Duodenal mucosa (tissue), 2 donors: ENCODE measurements at regions not wholly inside any gene's neighbourhood (a gene's known extent, or its start where the extent isn't known, plus 50 kb on each side); places are given as distances from the start of the nearest gene placed in this dataset.

ENCODE experiments used
- H3K27ac ChIP-seq: one replicate; pipeline ENCODE4 v1.7.0; 2013; ENCODE audit warnings: low read depth, low read length
- H3K27me3 ChIP-seq, 2 donors: one replicate each; pipeline ENCODE4 v1.7.0; 2013; ENCODE audit warnings: low read length in 2 of 2, control low read depth in 1 of 2; ENCODE audit not compliant: insufficient read depth in 2 of 2, control insufficient read depth in 1 of 2
- H3K36me3 ChIP-seq, 2 donors: one replicate each; pipeline ENCODE4 v1.7.0; 2013; ENCODE audit warnings: low read length in 2 of 2, control low read depth in 1 of 2; ENCODE audit not compliant: insufficient read depth in 2 of 2, control insufficient read depth in 1 of 2
- H3K4me1 ChIP-seq, 2 donors: one replicate each; pipeline ENCODE4 v1.7.0; 2013; ENCODE audit warnings: low read length in 2 of 2, control low read depth in 1 of 2; ENCODE audit not compliant: insufficient read depth in 2 of 2, control insufficient read depth in 1 of 2
- H3K4me3 ChIP-seq, 2 donors: one replicate each; pipeline ENCODE4 v1.7.0; 2013; ENCODE audit warnings: low read length in 2 of 2, low read depth in 1 of 2
- H3K9ac ChIP-seq, 2 donors: one replicate each; pipeline ENCODE4 v1.7.0; 2013; ENCODE audit warnings: low read length in 2 of 2, low read depth in 1 of 2
- H3K9me3 ChIP-seq, 2 donors: one replicate each; pipeline ENCODE4 v1.7.0; 2013; ENCODE audit warnings: low read length in 2 of 2, control low read depth in 1 of 2; ENCODE audit not compliant: control insufficient read depth in 1 of 2

DNA sequence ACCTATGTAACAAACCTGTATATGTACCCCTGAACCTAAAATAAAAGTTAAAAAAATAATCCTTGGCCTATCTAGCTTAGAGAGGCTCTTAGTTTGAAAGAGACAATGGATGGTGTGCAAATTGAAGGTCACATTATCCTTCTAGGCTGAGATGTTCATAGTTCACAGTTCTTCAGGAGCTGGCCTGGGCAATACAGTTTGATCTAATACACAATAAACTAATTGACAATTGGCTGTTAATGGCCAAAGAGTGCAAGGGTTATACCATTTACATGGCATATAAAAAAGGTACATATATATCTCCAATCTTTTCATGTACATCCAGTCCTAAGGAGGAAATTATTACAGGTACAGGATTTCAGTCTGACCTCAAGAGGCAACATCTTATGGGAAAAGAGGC lies 117.4 kb upstream of the NEDD9 start:
- Histone ChIP-seq H3K9ac (no peak overlapping the region), H3K4me3 (no peak overlapping the region), H3K27ac (no peak overlapping the region), H3K36me3 (no peaks in the 10 kb centered on the region), H3K4me1 (peaks cover under 1 to 24% of the 10 kb centered on the region in 2 donors), H3K9me3 (no peaks in the 10 kb centered on the region), H3K27me3 (no peaks in the 10 kb centered on the region)

DNA sequence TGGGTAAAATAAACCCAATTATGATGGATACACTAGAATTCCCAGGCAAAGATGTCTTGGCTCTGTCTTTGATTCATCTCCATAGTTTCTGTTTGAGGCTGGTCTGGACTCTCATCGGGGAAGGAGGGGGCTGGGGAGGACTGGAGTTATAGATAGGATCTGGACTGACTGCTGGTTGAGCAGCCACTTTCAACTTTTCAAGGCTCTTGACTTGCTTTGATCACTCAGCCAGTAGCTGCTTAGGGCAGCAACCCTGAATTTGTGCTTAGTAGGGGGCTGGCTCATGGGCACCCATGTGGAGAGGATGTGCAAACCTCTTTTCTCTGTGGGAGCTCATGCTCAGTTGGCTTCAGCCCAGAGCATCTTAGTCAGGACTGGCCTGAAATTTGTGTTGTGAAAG lies 114.0 kb upstream of the NEDD9 start:
- H3K27ac ChIP-seq, result no peak overlapping the region

DNA sequence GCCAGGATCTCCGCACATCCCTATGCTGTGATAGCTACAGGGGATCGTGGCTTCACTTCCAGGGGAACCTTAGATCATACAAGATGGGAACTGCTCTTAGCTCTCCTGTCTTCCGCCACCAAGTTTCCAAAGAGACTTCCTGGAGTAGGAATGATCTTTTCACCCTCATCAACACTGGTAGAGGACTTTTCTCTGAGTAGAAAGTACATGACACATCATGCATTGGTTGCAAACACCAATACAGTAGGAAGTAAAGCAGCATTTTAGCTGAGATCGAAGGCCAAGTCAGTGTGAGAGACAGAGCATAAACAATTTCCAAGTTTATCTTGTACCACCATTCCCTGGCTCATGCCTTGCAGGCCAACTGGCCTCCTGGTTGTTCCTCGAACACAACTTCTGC lies 113.1 kb upstream of the NEDD9 start:
- Histone ChIP-seq H3K27ac (no peak overlapping the region), H3K9me3 (no peaks in the 10 kb centered on the region), H3K36me3 (no peaks in the 10 kb centered on the region), H3K27me3 (no peaks in the 10 kb centered on the region), H3K4me1 (peaks cover 10 to 33% of the 10 kb centered on the region in 2 donors), H3K9ac (no peak overlapping the region), H3K4me3 (no peak overlapping the region)

More for the DNA sequence above, 114.0 kb upstream of the NEDD9 start:
- H3K9me3 ChIP-seq, result no peaks in the 10 kb centered on the region
- H3K27me3 ChIP-seq, result no peaks in the 10 kb centered on the region
- peaks cover 10 to 39% of the 10 kb centered on the region in 2 donors for H3K4me1 ChIP-seq
- H3K9ac ChIP-seq, result no peak overlapping the region
- no peaks in the 10 kb centered on the region for H3K36me3 ChIP-seq
- H3K4me3 ChIP-seq, result no peak overlapping the region

DNA sequence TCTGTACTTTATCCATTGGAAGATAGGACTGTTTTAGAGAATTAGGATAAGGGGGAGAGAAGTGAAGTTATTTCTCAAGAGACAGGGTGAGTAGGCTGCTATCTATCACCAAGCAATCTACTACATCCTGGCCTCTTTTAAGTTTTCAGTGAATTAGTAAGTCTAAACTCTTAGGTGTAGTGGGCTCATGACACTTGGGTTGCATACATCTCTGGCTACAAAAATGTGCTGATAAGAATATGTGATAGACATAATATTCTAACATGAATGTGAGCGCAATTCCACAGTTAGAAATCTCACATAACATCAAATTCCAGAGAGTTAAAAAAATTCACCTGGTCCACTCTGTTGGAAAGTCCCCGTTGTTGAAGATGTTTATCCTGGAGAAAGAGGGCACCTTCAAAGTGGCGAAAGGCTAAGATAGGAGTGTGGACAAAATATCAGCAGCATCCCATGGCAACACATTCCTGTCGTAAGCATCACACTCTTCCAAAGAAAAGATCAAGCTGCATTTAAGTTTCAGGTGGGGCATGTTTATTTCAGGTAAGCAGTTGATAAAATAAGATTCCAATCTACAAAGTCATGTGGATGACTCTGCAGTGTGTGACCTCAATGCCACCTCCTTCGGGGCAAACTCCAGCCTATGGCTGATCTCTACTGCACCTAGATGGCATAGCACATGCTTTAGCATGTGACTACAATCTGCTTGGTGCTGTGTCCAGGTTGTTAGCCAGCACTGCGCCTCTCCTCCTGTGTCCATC lies 111.7 kb upstream of the NEDD9 start:
- no peaks in the 10 kb centered on the region for H3K36me3 ChIP-seq
- H3K4me1 ChIP-seq, result peaks cover 10 to 28% of the 10 kb centered on the region in 2 donors
- H3K9ac ChIP-seq, result no peak overlapping the region
- no peaks in the 10 kb centered on the region for H3K27me3 ChIP-seq
- H3K9me3 ChIP-seq, result no peaks in the 10 kb centered on the region
- no peak overlapping the region for H3K4me3 ChIP-seq
- no peak overlapping the region for H3K27ac ChIP-seq

DNA sequence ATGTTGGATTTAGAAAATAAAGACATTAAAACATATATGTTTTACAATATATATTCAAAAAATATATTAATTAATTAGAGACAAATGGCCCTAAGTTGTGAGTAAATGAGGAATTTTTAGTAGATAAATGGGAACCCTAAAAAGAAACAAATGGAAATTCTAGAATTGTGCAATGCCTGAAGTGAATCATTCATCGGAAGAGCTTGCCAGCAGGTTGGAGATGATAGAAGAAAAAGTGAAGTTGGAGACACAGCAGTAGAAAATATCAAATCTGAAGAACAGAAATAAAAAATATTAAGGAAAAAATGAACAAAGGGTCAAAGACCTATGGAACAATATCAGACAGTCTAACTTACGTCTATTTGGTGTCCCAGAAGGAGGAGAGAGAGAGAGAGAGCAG lies 109.4 kb upstream of the NEDD9 start:
- no peaks in the 10 kb centered on the region for H3K36me3 ChIP-seq
- H3K4me1 ChIP-seq, result peaks cover 10 to 28% of the 10 kb centered on the region in 2 donors
- H3K9ac ChIP-seq, result no peak overlapping the region
- no peak overlapping the region for H3K4me3 ChIP-seq
- no peak overlapping the region for H3K27ac ChIP-seq
- no peaks in the 10 kb centered on the region for H3K27me3 ChIP-seq
- H3K9me3 ChIP-seq, result no peaks in the 10 kb centered on the region

DNA sequence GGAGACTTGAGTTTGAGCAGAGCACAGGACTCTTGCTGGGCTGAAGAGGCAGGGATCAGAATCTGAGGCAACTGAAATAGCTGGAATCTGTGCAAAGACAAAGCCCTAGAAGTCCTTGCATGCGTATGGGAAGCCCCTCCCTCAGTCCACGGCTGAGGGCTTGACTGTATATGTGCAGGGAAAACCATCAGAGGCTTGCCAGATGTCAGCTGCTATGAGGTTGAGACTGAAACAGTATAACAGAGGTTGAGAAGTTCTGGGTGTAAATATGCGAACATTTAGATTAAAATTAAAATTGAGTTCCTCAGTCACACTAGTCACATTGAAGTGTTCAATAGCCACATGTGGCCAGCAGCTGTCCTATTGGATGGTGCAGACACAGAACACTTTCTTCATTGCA lies 108.8 kb upstream of the NEDD9 start:
- Histone ChIP-seq H3K27me3 (no peaks in the 10 kb centered on the region), H3K4me1 (peaks cover 10 to 28% of the 10 kb centered on the region in 2 donors), H3K36me3 (no peaks in the 10 kb centered on the region), H3K27ac (no peak overlapping the region), H3K9ac (no peak overlapping the region), H3K4me3 (no peak overlapping the region), H3K9me3 (no peaks in the 10 kb centered on the region)

DNA sequence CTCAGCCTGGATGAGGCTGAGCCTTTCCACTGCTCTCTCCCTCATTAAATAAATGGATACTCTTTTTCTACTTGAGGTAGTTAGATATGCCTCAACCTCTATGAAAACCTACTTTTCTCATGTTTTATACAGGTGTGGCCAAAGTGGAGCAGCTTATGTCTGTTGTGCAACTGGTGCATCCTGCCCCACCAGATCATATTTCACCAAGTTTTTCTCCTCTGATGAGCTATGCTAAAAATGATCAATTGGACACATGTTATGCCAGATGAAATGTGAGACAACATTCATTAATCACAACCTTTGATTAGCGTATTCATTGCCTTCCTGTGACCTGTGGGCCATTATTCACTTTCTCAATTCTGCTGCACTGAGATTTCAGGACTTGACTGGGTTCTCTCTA lies 106.9 kb upstream of the NEDD9 start:
- H3K4me3 ChIP-seq, result no peak overlapping the region
- H3K9me3 ChIP-seq, result no peaks in the 10 kb centered on the region
- H3K4me1 ChIP-seq, result peaks cover 5 to 10% of the 10 kb centered on the region in 2 donors
- H3K27ac ChIP-seq, result no peak overlapping the region
- no peaks in the 10 kb centered on the region for H3K36me3 ChIP-seq
- H3K27me3 ChIP-seq, result no peaks in the 10 kb centered on the region
- no peak overlapping the region for H3K9ac ChIP-seq

DNA sequence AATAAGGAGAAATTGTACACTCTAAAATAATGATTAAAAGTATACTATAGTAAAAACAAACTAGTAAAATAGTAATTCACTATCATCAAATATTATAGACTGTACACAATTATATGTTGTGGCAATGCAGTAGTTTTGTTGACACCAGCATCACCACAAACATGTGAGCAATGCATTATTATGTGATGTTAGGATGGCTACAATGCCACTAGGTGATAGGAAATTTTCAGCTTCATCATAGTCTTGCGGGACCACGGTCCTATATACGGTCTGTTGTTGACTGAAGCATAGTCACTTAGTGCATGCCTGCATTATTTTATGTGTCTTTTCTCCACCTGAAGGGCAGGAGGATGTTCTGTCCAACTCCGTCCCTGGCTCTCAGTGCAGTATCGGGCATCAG lies 104.8 kb upstream of the NEDD9 start:
- no peaks in the 10 kb centered on the region for H3K9me3 ChIP-seq
- no peak overlapping the region for H3K27ac ChIP-seq
- H3K9ac ChIP-seq, result no peak overlapping the region
- no peaks in the 10 kb centered on the region for H3K27me3 ChIP-seq
- no peaks in the 10 kb centered on the region for H3K4me1 ChIP-seq
- H3K4me3 ChIP-seq, result no peak overlapping the region
- H3K36me3 ChIP-seq, result no peaks in the 10 kb centered on the region

DNA sequence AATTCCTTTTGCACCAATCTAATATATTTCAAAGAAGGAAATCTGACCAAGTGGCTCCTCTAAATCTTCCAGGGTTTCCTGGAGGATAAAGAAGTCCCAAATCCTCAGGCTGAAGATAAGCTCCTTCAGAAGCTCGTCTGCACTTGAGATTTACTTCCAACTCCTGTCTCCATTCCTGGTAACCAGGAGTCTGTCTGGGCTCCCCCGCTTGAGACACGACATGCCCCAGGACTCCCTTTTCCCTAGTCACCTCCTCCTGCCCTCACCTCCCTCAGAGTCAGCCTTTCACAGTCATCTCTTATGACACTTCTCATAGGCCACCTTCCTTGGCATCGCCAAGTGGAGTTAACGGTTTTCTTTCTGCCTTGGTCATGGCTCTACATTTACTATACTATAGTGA lies 103.4 kb upstream of the NEDD9 start:
- Histone ChIP-seq H3K27ac (no peak overlapping the region), H3K9me3 (no peaks in the 10 kb centered on the region), H3K4me3 (no peak overlapping the region), H3K9ac (no peak overlapping the region), H3K36me3 (no peaks in the 10 kb centered on the region), H3K27me3 (no peaks in the 10 kb centered on the region), H3K4me1 (peaks cover 2% of the 10 kb centered on the region in 2 donors)

DNA sequence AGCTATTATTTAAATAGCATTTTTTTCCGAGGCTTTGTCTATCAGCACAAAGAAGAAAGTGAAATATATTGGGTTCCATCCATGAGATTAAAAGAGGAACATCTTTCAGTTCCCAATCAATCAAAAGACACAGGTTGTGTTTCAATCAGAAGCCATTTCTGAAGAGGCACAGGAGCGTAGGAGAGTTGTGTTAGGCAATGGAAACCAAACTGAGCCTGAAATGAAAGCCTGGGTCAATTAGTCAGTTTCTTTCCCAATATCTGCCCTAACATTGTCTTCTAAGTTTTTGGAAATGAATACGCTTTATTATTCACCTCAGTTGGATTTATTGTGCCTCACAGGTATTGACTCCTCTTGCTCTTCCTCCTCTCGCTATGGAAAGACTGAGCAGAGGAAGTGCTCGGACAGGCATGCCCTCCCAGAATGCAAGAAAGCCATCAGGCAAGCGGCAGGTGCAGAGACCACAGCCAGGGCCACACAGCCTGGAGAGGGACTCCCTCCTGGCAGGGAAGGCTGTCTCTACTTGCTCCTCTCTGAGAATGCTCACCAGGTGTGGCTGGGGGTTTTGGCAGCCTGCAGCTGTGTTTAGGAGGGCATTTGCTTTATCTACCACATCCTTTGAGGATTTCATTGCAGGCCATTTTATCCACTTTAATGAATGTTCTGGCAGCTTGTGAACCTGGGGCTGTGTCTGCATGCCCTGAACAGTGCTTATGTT lies 100.8 kb upstream of the NEDD9 start:
- H3K9ac ChIP-seq, result no peak overlapping the region
- no peak overlapping the region for H3K27ac ChIP-seq
- no peaks in the 10 kb centered on the region for H3K36me3 ChIP-seq
- no peaks in the 10 kb centered on the region for H3K9me3 ChIP-seq
- peaks cover 21 to 23% of the 10 kb centered on the region in 2 donors for H3K4me1 ChIP-seq
- H3K27me3 ChIP-seq, result no peaks in the 10 kb centered on the region
- no peak overlapping the region for H3K4me3 ChIP-seq
